ENCODE measurements at regions not wholly inside any gene's neighbourhood (a gene's known extent, or its start where the extent isn't known, plus 50 kb on each side); places are given as distances from the start of the nearest gene placed in this dataset.

DNA sequence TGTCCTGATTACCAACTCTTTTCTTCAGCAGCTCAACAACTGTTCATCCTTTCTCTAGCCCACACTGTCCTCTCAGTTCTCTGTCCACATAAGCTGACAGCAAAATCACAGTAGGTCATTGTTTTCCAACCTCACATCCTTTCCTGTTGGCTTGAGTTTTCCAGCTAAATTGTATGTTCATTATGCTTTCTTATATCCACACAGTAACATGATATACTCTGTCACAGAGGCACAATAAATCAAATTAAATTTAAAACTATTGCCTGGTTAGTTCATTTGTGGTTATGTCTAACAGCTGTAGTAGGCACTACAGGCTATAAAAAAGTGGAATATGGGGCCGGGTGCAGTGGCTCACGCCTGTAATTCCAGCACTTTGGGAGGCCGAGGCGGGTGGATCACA lies 179.9 kb downstream of the ETAA1 start:
- Histone ChIP-seq H3K9me3 (replicated peaks; ENCODE audit: control insufficient read depth, insufficient read depth, low read length) (no peaks in the 10 kb centered on the region), H3K4me2 (ENCODE audit: insufficient read depth, low read length) (no peak overlapping the region), H3K4me3 (replicated peaks in 1 of 3; ENCODE audit: insufficient read depth in 1 of 3, low read depth in 1 of 3, low read length in 3 of 3) (no peak overlapping the region), H3K36me3 (ENCODE audit: control insufficient read depth in 2 of 2, extremely low read depth in 1 of 2, insufficient read depth in 2 of 2, low read length in 2 of 2) (no peaks in the 10 kb centered on the region), H4K20me1 (replicated peaks; ENCODE audit: control insufficient read depth, extremely low read depth, insufficient read depth, low read length) (no peaks in the 10 kb centered on the region), H3K79me2 (ENCODE audit: control insufficient read depth, insufficient read depth, low read length) (no peaks in the 10 kb centered on the region), H3K27me3 (ENCODE audit: control insufficient read depth in 2 of 2, insufficient read depth in 2 of 2, low read length in 2 of 2) (no peaks in the 10 kb centered on the region), H3K4me1 (ENCODE audit: control insufficient read depth, extremely low read depth, insufficient read depth, low read length) (peaks cover 6% of the 10 kb centered on the region), H3K27ac (ENCODE audit: insufficient read depth, low read depth, low read length) (no peak overlapping the region), H3K9ac (replicated peaks; ENCODE audit: extremely low read depth, insufficient read depth, low read length) (no peak overlapping the region), H3K9me1 (replicated peaks; ENCODE audit: control insufficient read depth, extremely low read depth, insufficient read depth, low read length) (no peaks in the 10 kb centered on the region), H2AFZ (ENCODE audit: low read depth, low read length) (no peak overlapping the region)
- intact Hi-C loops (cut with micrococcal nuclease) (no loop called here), dilution Hi-C loops (cut with MboI; ENCODE audit: extremely low pct_ligation_motif_present, low sequenced_read_pairs) (no loop called here)
- ChIA-PET CTCF (interaction anchor here (1.4 kb wide), 1 partner anchor 23 kb away, joined by 4 read pairs; no protein-coding TSS in a partner anchor), POLR2A (no interaction called here)
- FAIRE-seq (no peak), DNase-seq (ENCODE audit: low read depth, low spot score) (no peak)
- no TSS peak for BruUV-seq (replicated peaks)
- no peak for TF ChIP-seq FOS (IDR thresholded peaks at IDR 0.05; ENCODE audit: borderline replicate concordance, insufficient read depth, low read length)
- no peak for TF ChIP-seq POLR2AphosphoS5 (IDR thresholded peaks at IDR 0.05; ENCODE audit: insufficient read depth, low read depth, low read length)

DNA sequence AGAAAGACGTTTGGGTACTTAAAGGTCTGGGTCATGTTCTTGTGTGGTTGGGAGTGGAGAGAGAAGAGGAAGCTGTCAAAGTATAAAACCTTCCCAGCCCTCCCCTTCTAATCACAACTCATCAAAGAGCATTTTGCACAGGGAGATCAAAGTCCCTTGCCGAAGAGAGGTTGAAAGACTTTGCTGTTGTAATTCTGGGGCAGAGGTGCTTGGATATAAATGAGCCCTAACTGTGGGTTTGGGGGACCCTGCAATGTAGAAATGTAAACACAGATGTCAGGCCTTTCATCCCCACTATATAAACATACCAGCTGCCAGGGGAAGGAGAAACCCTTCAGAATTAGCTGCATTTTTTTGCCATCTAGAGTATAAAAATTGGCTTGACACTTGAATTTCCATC lies 182.1 kb downstream of the ETAA1 start:
- H4K20me1 ChIP-seq (replicated peaks; ENCODE audit: control insufficient read depth, extremely low read depth, insufficient read depth, low read length), result no peaks in the 10 kb centered on the region
- H3K4me3 ChIP-seq (replicated peaks in 1 of 3; ENCODE audit: insufficient read depth in 1 of 3, low read depth in 1 of 3, low read length in 3 of 3), result no peak overlapping the region
- no peaks in the 10 kb centered on the region for H3K9me1 ChIP-seq (replicated peaks; ENCODE audit: control insufficient read depth, extremely low read depth, insufficient read depth, low read length)
- no peak overlapping the region for H3K9ac ChIP-seq (replicated peaks; ENCODE audit: extremely low read depth, insufficient read depth, low read length)
- H3K36me3 ChIP-seq (ENCODE audit: control insufficient read depth in 2 of 2, extremely low read depth in 1 of 2, insufficient read depth in 2 of 2, low read length in 2 of 2), result no peaks in the 10 kb centered on the region
- no peak overlapping the region for H2AFZ ChIP-seq (ENCODE audit: low read depth, low read length)
- CTCF ChIA-PET, result interaction anchor here (1.2 kb wide), 1 partner anchor 53 kb away, joined by 3 read pairs; no protein-coding TSS in a partner anchor
- no peaks in the 10 kb centered on the region for H3K9me3 ChIP-seq (replicated peaks; ENCODE audit: control insufficient read depth, insufficient read depth, low read length)
- H3K4me2 ChIP-seq (ENCODE audit: insufficient read depth, low read length), result no peak overlapping the region
- H3K27me3 ChIP-seq (ENCODE audit: control insufficient read depth in 2 of 2, insufficient read depth in 2 of 2, low read length in 2 of 2), result no peaks in the 10 kb centered on the region
- no peaks in the 10 kb centered on the region for H3K79me2 ChIP-seq (ENCODE audit: control insufficient read depth, insufficient read depth, low read length)
- peaks cover 2% of the 10 kb centered on the region for H3K4me1 ChIP-seq (ENCODE audit: control insufficient read depth, extremely low read depth, insufficient read depth, low read length)
- no peak for TF ChIP-seq FOS (IDR thresholded peaks at IDR 0.05; ENCODE audit: borderline replicate concordance, insufficient read depth, low read length)
- TF ChIP-seq JUN (IDR thresholded peaks at IDR 0.05; ENCODE audit: borderline replicate concordance, insufficient read depth, insufficient read length, low read depth), result no peak
- TF ChIP-seq POLR2A (IDR thresholded peaks at IDR 0.05; ENCODE audit: low read depth, low read length), result no peak
- TF ChIP-seq, protein P1, sequence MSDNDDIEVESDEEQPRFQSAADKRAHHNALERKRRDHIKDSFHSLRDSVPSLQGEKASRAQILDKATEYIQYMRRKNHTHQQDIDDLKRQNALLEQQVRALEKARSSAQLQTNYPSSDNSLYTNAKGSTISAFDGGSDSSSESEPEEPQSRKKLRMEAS (IDR thresholded peaks at IDR 0.05; ENCODE audit: insufficient read depth, insufficient read length), result no peak
- TF ChIP-seq GATA2 (IDR thresholded peaks at IDR 0.05; ENCODE audit: insufficient read depth, insufficient read length, low read depth, low read length), result no peak
- TF ChIP-seq, protein P2, sequence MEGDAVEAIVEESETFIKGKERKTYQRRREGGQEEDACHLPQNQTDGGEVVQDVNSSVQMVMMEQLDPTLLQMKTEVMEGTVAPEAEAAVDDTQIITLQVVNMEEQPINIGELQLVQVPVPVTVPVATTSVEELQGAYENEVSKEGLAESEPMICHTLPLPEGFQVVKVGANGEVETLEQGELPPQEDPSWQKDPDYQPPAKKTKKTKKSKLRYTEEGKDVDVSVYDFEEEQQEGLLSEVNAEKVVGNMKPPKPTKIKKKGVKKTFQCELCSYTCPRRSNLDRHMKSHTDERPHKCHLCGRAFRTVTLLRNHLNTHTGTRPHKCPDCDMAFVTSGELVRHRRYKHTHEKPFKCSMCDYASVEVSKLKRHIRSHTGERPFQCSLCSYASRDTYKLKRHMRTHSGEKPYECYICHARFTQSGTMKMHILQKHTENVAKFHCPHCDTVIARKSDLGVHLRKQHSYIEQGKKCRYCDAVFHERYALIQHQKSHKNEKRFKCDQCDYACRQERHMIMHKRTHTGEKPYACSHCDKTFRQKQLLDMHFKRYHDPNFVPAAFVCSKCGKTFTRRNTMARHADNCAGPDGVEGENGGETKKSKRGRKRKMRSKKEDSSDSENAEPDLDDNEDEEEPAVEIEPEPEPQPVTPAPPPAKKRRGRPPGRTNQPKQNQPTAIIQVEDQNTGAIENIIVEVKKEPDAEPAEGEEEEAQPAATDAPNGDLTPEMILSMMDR (IDR thresholded peaks at IDR 0.05; ENCODE audit: extremely low read depth in 1 of 2, insufficient read depth in 1 of 2, low read depth in 1 of 2, low read length in 2 of 2), result no peak
- TF ChIP-seq EZH2 (IDR thresholded peaks at IDR 0.05; ENCODE audit: borderline replicate concordance, low read depth, low read length, severe bottlenecking), result no peak
- no peak for TF ChIP-seq MYC (IDR thresholded peaks at IDR 0.05; ENCODE audit: low read depth, low read length)
- TF ChIP-seq POLR2AphosphoS5 (IDR thresholded peaks at IDR 0.05; ENCODE audit: insufficient read depth, low read depth, low read length), result no peak
- no TSS peak for BruUV-seq (replicated peaks)
- DNase-seq (ENCODE audit: low read depth, low spot score) (no peak), FAIRE-seq (no peak)
- intact Hi-C loops (cut with micrococcal nuclease) (no loop called here), dilution Hi-C loops (cut with MboI; ENCODE audit: extremely low pct_ligation_motif_present, low sequenced_read_pairs) (no loop called here)
- POLR2A ChIA-PET, result no interaction called here
- H3K27ac ChIP-seq (ENCODE audit: insufficient read depth, low read depth, low read length), result no peak overlapping the region
